IPS-15b (cell line): ENCODE measurements at regions not wholly inside any gene's neighbourhood (a gene's known extent, or its start where the extent isn't known, plus 50 kb on each side); places are given as distances from the start of the nearest gene placed in this dataset.

Experiments used
- H3K27me3 ChIP-seq: one replicate; pipeline ENCODE4 v1.6.1; 2013; ENCODE audit warnings: low read length; ENCODE audit not compliant: control insufficient read depth, insufficient read depth
- H3K36me3 ChIP-seq: one replicate; pipeline ENCODE4 v1.6.1; 2013; ENCODE audit warnings: low read length; ENCODE audit not compliant: control insufficient read depth, insufficient read depth
- H3K4me1 ChIP-seq: one replicate; pipeline ENCODE4 v1.6.1; 2013; ENCODE audit warnings: mild to moderate bottlenecking, low read length; ENCODE audit not compliant: control insufficient read depth, insufficient read depth
- H3K4me3 ChIP-seq: one replicate; pipeline ENCODE4 v1.5.1; 2013; ENCODE audit warnings: low read depth, low read length
- H3K9ac ChIP-seq: one replicate; pipeline ENCODE4 v1.6.1; 2013; ENCODE audit warnings: low read depth, mild to moderate bottlenecking, low read length
- H3K9me3 ChIP-seq: one replicate; pipeline ENCODE4 v1.6.1; 2013; ENCODE audit warnings: mild to moderate bottlenecking, low read length; ENCODE audit not compliant: control insufficient read depth, insufficient read depth

GRCh38 chr13:58119804-58120203 is 488.3 kb downstream of the PCDH17 start:
- no peaks in the 10 kb centered on the region for H3K36me3 ChIP-seq
- H3K9me3 ChIP-seq: no peaks in the 10 kb centered on the region
- H3K4me3 ChIP-seq: no peak overlapping the region
- H3K27me3 ChIP-seq: no peaks in the 10 kb centered on the region
- no peak overlapping the region for H3K9ac ChIP-seq
- no peaks in the 10 kb centered on the region for H3K4me1 ChIP-seq

GRCh38 chr13:58126496-58126895 is 495.0 kb downstream of the PCDH17 start:
- Histone ChIP-seq H3K36me3 (no peaks in the 10 kb centered on the region), H3K9ac (no peak overlapping the region), H3K4me3 (no peak overlapping the region), H3K27me3 (no peaks in the 10 kb centered on the region), H3K9me3 (no peaks in the 10 kb centered on the region), H3K4me1 (no peaks in the 10 kb centered on the region)

DNA sequence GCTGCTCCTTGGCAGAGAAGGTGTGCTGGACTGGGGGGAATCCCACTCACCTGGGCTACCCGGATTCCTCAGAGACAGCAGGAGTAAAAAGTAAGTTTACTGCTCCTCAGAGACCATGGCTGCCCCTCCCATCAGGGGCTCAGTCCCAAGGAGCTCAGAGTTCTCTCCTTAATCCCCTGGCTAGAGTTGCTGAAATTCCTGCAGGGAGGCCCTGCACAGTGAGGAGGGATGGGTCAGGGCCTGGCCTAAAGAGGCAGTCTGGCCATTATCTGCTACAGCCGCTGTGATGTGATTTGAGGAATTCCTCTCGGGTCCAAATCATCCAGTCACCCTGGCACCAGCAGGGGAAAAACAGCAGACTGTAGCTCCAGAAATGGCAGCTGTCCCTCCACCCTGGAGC is 502.5 kb downstream of the PCDH17 start:
- Histone ChIP-seq H3K9ac (no peak overlapping the region), H3K9me3 (no peaks in the 10 kb centered on the region), H3K36me3 (no peaks in the 10 kb centered on the region), H3K27me3 (no peaks in the 10 kb centered on the region), H3K4me3 (no peak overlapping the region), H3K4me1 (no peaks in the 10 kb centered on the region)

- Histone ChIP-seq H3K27me3 (no peaks in the 10 kb centered on the region), H3K9me3 (no peaks in the 10 kb centered on the region), H3K4me3 (no peak overlapping the region)
These were observed 503.0 kb downstream of the PCDH17 start for GRCh38 chr13:58134525-58134924.

DNA sequence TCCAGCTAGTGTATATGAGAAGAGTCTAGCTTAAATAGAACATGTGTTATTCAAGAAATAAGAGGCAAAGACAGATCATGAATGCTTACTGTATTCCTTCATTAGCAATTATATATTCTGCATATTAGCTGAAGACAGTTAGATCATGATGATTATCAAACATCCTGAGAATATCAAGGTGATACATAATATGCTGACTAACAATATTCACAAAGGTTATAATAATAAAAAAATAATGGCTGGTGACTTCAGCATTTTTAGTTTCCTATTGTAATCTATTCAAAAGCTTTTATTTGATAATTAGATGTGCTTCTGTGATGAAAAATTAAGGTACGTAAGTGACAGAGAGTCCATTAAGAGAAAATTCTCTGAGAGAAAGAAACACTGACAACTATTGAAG is 511.4 kb downstream of the PCDH17 start:
- Histone ChIP-seq H3K36me3 (no peaks in the 10 kb centered on the region), H3K4me1 (no peaks in the 10 kb centered on the region), H3K27me3 (no peaks in the 10 kb centered on the region), H3K4me3 (no peak overlapping the region), H3K9ac (no peak overlapping the region), H3K9me3 (peaks cover 4% of the 10 kb centered on the region)

More at GRCh38 chr13:58134525-58134924, 503.0 kb downstream of the PCDH17 start:
- H3K36me3 ChIP-seq: no peaks in the 10 kb centered on the region
- H3K9ac ChIP-seq: no peak overlapping the region
- H3K4me1 ChIP-seq: no peaks in the 10 kb centered on the region

DNA sequence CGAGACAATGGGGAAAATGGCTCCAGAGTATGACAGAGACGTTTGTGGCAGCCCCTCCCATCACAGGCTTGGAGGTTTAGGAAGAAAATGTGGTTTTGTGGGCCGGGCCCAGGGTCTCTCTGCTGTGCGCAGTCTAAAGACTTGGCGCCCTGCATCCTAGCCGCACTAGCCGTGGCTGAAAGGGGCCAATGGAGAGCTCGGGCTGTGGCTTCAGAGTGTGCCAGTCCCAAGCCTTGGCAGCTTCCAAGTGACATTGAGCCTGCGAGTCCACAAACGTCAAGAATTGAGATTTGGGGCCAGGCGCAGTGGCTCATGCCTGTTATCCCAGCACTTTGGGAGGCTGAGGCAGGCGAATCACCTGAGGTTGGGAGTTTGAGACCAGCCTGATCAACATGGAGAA is 513.1 kb downstream of the PCDH17 start:
- Histone ChIP-seq H3K9ac (no peak overlapping the region), H3K36me3 (no peaks in the 10 kb centered on the region), H3K4me1 (no peaks in the 10 kb centered on the region), H3K27me3 (no peaks in the 10 kb centered on the region), H3K9me3 (peaks cover 4% of the 10 kb centered on the region), H3K4me3 (no peak overlapping the region)

DNA sequence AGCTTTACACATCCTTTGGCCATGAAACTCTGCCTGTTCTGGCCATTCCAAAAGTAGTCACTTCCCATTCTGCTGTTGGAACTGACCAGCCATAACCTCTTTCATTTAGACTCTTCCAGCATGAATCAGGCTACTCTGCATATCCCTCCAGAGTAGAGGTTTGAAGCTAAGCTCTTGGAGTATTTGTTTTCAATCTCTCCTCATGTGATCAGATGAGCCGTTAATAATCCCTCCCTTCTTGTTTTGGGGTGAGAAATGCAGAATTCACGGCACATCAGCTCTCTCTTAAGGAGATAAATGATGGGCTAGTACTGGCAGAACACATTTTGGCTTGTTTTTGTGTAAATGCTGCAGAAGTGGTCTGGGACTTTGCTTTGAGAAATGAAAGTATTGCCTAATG is 519.9 kb downstream of the PCDH17 start:
- no peaks in the 10 kb centered on the region for H3K27me3 ChIP-seq
- no peaks in the 10 kb centered on the region for H3K36me3 ChIP-seq
- no peak overlapping the region for H3K9ac ChIP-seq
- no peaks in the 10 kb centered on the region for H3K9me3 ChIP-seq
- no peak overlapping the region for H3K4me3 ChIP-seq
- H3K4me1 ChIP-seq: no peaks in the 10 kb centered on the region

DNA sequence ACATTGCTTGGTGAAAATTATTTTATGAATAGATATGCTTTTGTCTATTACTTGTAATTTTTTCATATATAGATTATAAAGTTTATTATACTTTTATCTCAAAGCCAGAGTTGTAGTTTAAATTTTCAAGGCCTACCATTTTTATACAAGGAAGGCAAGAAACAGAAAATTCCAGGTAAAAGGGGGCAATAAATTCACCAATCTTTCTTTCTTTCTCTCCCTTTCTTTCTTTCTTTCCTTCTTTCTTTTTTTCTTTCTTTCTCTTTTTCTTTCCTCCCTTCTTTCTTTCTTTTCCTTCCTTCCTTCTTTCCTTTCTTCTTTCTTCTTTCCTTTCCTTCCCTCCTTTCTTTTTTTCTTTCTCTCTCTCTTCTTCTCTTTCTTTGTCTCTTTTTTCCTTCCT is 529.4 kb downstream of the PCDH17 start:
- H3K36me3 ChIP-seq: no peaks in the 10 kb centered on the region
- H3K9me3 ChIP-seq: no peaks in the 10 kb centered on the region
- H3K4me3 ChIP-seq: no peak overlapping the region
- no peaks in the 10 kb centered on the region for H3K4me1 ChIP-seq
- no peak overlapping the region for H3K9ac ChIP-seq
- H3K27me3 ChIP-seq: no peaks in the 10 kb centered on the region

GRCh38 chr13:58165617-58166016 is 534.1 kb downstream of the PCDH17 start:
- Histone ChIP-seq H3K9me3 (no peaks in the 10 kb centered on the region), H3K9ac (no peak overlapping the region), H3K27me3 (no peaks in the 10 kb centered on the region), H3K36me3 (no peaks in the 10 kb centered on the region), H3K4me1 (no peaks in the 10 kb centered on the region), H3K4me3 (no peak overlapping the region)

DNA sequence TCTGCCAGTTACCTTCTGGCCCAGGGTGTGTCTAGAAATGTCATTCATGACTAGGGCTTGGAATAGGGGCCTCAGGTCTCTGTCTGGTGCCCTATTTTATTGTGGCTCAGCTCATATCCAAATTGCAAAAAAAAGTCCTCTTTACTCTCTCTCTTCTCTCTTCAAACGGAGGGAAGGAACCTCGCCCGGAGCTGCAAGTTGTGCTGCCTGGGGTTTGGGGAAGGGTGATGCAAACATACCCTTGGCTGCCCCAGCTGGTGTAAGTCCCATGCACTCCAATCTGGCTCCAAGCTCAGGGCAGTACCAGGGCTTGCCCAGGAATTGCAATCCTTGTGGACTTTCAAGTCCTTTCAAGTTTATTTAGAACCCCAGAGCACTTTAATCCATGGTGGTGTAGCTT is 549.6 kb downstream of the PCDH17 start:
- H3K4me3 ChIP-seq: no peak overlapping the region
- H3K4me1 ChIP-seq: no peaks in the 10 kb centered on the region
- no peaks in the 10 kb centered on the region for H3K9me3 ChIP-seq
- H3K36me3 ChIP-seq: no peaks in the 10 kb centered on the region
- H3K27me3 ChIP-seq: no peaks in the 10 kb centered on the region
- H3K9ac ChIP-seq: no peak overlapping the region

DNA sequence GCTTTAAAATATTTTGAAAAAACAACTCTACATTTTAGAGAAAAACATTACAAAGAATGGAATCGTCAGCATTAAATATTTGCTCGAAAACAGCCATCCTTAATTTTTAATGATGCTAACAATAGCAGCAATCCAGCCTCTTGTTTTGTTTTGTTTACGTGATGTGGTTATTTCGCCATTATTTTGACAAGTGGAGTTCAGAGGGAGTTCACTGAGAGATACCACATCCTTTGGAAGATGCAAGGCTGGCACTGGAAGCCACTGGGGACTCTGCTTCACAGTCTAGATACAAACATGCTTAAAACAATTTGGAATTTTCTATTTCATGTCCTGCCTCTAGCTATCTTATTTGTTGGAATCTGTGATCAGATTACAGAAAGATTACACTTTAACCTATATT is 556.3 kb downstream of the PCDH17 start:
- no peaks in the 10 kb centered on the region for H3K36me3 ChIP-seq
- H3K9ac ChIP-seq: no peak overlapping the region
- H3K4me1 ChIP-seq: no peaks in the 10 kb centered on the region
- H3K9me3 ChIP-seq: no peaks in the 10 kb centered on the region
- H3K27me3 ChIP-seq: no peaks in the 10 kb centered on the region
- H3K4me3 ChIP-seq: no peak overlapping the region

GRCh38 chr13:58190577-58190976 is 559.0 kb downstream of the PCDH17 start:
- H3K27me3 ChIP-seq: no peaks in the 10 kb centered on the region
- no peak overlapping the region for H3K9ac ChIP-seq
- no peaks in the 10 kb centered on the region for H3K9me3 ChIP-seq
- H3K36me3 ChIP-seq: no peaks in the 10 kb centered on the region
- H3K4me1 ChIP-seq: no peaks in the 10 kb centered on the region
- no peak overlapping the region for H3K4me3 ChIP-seq

GRCh38 chr13:58191754-58192153 is 560.2 kb downstream of the PCDH17 start:
- no peaks in the 10 kb centered on the region for H3K27me3 ChIP-seq
- no peak overlapping the region for H3K4me3 ChIP-seq
- no peaks in the 10 kb centered on the region for H3K9me3 ChIP-seq
- no peaks in the 10 kb centered on the region for H3K4me1 ChIP-seq
- H3K9ac ChIP-seq: no peak overlapping the region
- no peaks in the 10 kb centered on the region for H3K36me3 ChIP-seq
